Right lobe of liver (tissue), 6 donors: ENCODE measurements at regions not wholly inside any gene's neighbourhood (a gene's known extent, or its start where the extent isn't known, plus 50 kb on each side); places are given as distances from the start of the nearest gene placed in this dataset.

Experiments used
- ATAC-seq, 4 donors: fragments of 200-7000 bp; cut with Tn5 transposase; one replicate each; pipeline ENCODE4 v1.9.1; 2020; ENCODE audit warnings: mild to moderate bottlenecking in 4 of 4, moderate library complexity in 4 of 4
- DNase-seq, 3 donors: peaks; one replicate each; pipeline ENCODE4 v3.0.0-alpha.2; 2020
- H3K27ac ChIP-seq, 3 donors: fragments of 200-600 bp; one replicate each; pipeline ENCODE4 v1.8.0; 2022
- H3K27me3 ChIP-seq, 2 donors: fragments of 200-600 bp; one replicate each; pipeline ENCODE4 v1.8.0; 2022
- H3K36me3 ChIP-seq, 4 donors: fragments of 200-600 bp; sonication (generic) in 1 of 4; one replicate each; pipeline versions ENCODE4 v1.5.1 to v1.8.0; 2017 to 2022; ENCODE audit warnings: control low read depth in 1 of 4
- H3K4me1 ChIP-seq, 4 donors: fragments of 200-600 bp; sonication (generic) in 1 of 4; one replicate each; pipeline versions ENCODE4 v1.5.1 to v1.8.0; 2017 to 2022; ENCODE audit warnings: control low read depth in 1 of 4
- H3K4me3 ChIP-seq, 3 donors: fragments of 200-600 bp; one replicate each; pipeline ENCODE4 v1.8.0; 2022
- H3K9me3 ChIP-seq, 4 donors: fragments of 200-600 bp; sonication (generic) in 1 of 4; one replicate each; pipeline versions ENCODE4 v1.5.1 to v1.8.0; 2017 to 2022; ENCODE audit warnings: control low read depth in 1 of 4
- POLR2A ChIP-seq: fragments of 450-650 bp; IDR thresholded peaks from one replicate; pipeline ENCODE4 v1.6.1; 2017; ENCODE audit warnings: antibody characterized with exemption, mild to moderate bottlenecking
- WGBS: methylation state at CpG from one replicate; pipeline ENCODE4 v1.1.6; 2018; ENCODE audit warnings: low coverage, low lambda C conversion rate; ENCODE audit not compliant: insufficient coverage; ENCODE audit errors: missing lambda C conversion rate; 5-methylcytosine and 5-hydroxymethylcytosine counted together
- intact Hi-C, 2 donors: fragments of 100-400 bp; cut with DNase I; formaldehyde crosslinking; loops; one replicate each; pipeline versions ENCODE4 v1.11.2 to v1.14.1; 2022
- TF ChIP-seq, protein P1 (sequence below), 4 donors: fragments of 200-600 bp in 3 of 4; fragments of 450-650 bp in 1 of 4; IDR thresholded peaks; one replicate each; pipeline versions ENCODE4 v1.5.1 to v1.8.0; 2016 to 2022; ENCODE audit warnings: antibody characterized with exemption in 4 of 4, mild to moderate bottlenecking in 2 of 4
- donor health status: DM: no; HTN: yes; CAD: no.
- donor health status: DM: no; HTN: no; CAD: no.
- donor health status: DM: no; HTN: no; CAD: no.
- donor health status: DM: no; HTN: yes; CAD: no.
- donor health status: DM: no; HTN: yes; CAD: no.

- Histone ChIP-seq H3K27me3 (no peaks in the 10 kb centered on the region), H3K4me1 (no peaks in the 10 kb centered on the region), H3K27ac (no peak overlapping the region), H3K9me3 (no peaks in the 10 kb centered on the region), H3K36me3 (no peaks in the 10 kb centered on the region), H3K4me3 (no peak overlapping the region)
- no peak for TF ChIP-seq POLR2A
- TF ChIP-seq, protein P1, sequence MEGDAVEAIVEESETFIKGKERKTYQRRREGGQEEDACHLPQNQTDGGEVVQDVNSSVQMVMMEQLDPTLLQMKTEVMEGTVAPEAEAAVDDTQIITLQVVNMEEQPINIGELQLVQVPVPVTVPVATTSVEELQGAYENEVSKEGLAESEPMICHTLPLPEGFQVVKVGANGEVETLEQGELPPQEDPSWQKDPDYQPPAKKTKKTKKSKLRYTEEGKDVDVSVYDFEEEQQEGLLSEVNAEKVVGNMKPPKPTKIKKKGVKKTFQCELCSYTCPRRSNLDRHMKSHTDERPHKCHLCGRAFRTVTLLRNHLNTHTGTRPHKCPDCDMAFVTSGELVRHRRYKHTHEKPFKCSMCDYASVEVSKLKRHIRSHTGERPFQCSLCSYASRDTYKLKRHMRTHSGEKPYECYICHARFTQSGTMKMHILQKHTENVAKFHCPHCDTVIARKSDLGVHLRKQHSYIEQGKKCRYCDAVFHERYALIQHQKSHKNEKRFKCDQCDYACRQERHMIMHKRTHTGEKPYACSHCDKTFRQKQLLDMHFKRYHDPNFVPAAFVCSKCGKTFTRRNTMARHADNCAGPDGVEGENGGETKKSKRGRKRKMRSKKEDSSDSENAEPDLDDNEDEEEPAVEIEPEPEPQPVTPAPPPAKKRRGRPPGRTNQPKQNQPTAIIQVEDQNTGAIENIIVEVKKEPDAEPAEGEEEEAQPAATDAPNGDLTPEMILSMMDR (IDR thresholded peaks at IDR 0.05), result no peak
- WGBS, result 74% methylated on average over 12 of the region's 12 CpGs
- no peak for ATAC-seq
- intact Hi-C loops, result no loop called here
- DNase-seq, result no peak
Measured at GRCh38 chr21:36643374-36644250, 55.3 kb upstream of the SIM2 start.

- Histone ChIP-seq H3K9me3 (no peaks in the 10 kb centered on the region), H3K36me3 (no peaks in the 10 kb centered on the region), H3K27me3 (no peaks in the 10 kb centered on the region), H3K4me1 (no peaks in the 10 kb centered on the region), H3K4me3 (no peak overlapping the region), H3K27ac (no peak overlapping the region)
- intact Hi-C loops, result no loop called here
- 64% methylated on average over 4 of the region's 7 CpGs for WGBS
- no peak for ATAC-seq
- DNase-seq, result no peak
- TF ChIP-seq, protein P1 (IDR thresholded peaks at IDR 0.05), result no peak
- TF ChIP-seq POLR2A, result no peak
Measured at GRCh38 chr21:36646011-36646410, 52.9 kb upstream of the SIM2 start.

GRCh38 chr21:36646645-36647044 lies 52.3 kb upstream of the SIM2 start:
- Histone ChIP-seq H3K9me3 (no peaks in the 10 kb centered on the region), H3K4me1 (no peaks in the 10 kb centered on the region), H3K27ac (no peak overlapping the region), H3K27me3 (no peaks in the 10 kb centered on the region), H3K36me3 (no peaks in the 10 kb centered on the region), H3K4me3 (no peak overlapping the region)
- intact Hi-C loops, result no loop called here
- DNase-seq (no peak), ATAC-seq (no peak)
- 47% methylated on average over 4 of the region's 6 CpGs for WGBS
- TF ChIP-seq, protein P1 (IDR thresholded peaks at IDR 0.05), result no peak
- TF ChIP-seq POLR2A, result no peak

- Histone ChIP-seq H3K4me3 (no peak overlapping the region), H3K4me1 (no peaks in the 10 kb centered on the region), H3K36me3 (no peaks in the 10 kb centered on the region), H3K27me3 (no peaks in the 10 kb centered on the region), H3K9me3 (no peaks in the 10 kb centered on the region), H3K27ac (no peak overlapping the region)
- WGBS, result 38% methylated on average over 15 of the region's 15 CpGs
- intact Hi-C loops, result no loop called here
- TF ChIP-seq, protein P1 (IDR thresholded peaks at IDR 0.05), result no peak
- no peak for TF ChIP-seq POLR2A
- DNase-seq, result peak in 1 of 3 donors; percentile 27
- ATAC-seq, result peak; percentile 36 to 63 (median 44)
Measured at GRCh38 chr21:36647279-36648093, 51.4 kb upstream of the SIM2 start.
